ENCODE measurements at regions not wholly inside any gene's neighbourhood (a gene's known extent, or its start where the extent isn't known, plus 50 kb on each side); places are given as distances from the start of the nearest gene placed in this dataset.

DNA sequence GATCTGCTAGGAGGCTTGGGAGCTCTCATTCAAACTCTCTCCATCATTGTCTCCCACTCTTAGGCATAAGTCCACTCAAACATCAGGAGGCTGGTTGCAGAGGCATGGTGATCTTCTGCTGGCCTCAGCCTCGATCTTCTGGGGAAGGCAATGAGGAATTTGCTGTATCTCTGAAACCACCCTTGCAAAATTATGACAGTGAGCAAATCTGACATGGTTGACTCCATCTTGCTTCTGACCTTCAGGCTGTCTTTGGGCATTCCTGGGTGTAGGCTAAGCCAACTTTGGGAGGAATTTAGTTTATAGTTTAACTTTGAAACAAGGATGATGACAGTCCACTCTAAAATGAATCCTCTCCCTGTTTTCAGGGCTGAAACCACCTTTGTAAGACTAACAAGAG lies 84.1 kb upstream of the ABCC4 start:
- TF ChIP-seq, protein P1, sequence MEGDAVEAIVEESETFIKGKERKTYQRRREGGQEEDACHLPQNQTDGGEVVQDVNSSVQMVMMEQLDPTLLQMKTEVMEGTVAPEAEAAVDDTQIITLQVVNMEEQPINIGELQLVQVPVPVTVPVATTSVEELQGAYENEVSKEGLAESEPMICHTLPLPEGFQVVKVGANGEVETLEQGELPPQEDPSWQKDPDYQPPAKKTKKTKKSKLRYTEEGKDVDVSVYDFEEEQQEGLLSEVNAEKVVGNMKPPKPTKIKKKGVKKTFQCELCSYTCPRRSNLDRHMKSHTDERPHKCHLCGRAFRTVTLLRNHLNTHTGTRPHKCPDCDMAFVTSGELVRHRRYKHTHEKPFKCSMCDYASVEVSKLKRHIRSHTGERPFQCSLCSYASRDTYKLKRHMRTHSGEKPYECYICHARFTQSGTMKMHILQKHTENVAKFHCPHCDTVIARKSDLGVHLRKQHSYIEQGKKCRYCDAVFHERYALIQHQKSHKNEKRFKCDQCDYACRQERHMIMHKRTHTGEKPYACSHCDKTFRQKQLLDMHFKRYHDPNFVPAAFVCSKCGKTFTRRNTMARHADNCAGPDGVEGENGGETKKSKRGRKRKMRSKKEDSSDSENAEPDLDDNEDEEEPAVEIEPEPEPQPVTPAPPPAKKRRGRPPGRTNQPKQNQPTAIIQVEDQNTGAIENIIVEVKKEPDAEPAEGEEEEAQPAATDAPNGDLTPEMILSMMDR (IDR thresholded peaks at IDR 0.05; ENCODE audit: insufficient read depth, low read length, poor library complexity, severe bottlenecking): no peak
- no peak overlapping the region for H3K4me3 ChIP-seq (ENCODE audit: low read depth, low read length)
- H3K36me3 ChIP-seq (ENCODE audit: control insufficient read depth, insufficient read depth, low read length): no peaks in the 10 kb centered on the region
- DNase-seq (ENCODE audit: low read depth): no peak
- H3K27me3 ChIP-seq (ENCODE audit: control insufficient read depth, insufficient read depth, low read length): no peaks in the 10 kb centered on the region

DNA sequence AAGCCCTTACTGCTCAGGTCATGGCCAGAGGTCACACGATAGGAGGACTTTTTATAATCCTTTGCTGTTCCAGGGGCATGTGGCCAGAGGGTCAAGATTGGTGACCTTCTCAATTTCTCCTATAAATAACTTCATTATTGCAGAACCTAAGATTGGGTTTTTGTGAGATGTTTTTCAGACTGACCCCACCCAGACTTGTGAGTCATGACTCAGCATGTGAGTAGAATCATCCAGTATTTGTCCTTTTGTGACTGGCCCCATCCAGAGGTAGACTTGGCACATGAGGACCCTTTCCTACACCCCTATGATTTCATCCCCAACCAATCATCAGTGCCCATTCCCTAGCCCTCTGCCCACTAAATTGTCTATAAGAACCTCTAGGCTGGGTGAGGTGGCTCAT lies 84.5 kb upstream of the ABCC4 start:
- no peak overlapping the region for H3K4me3 ChIP-seq (ENCODE audit: low read depth, low read length)
- no peaks in the 10 kb centered on the region for H3K36me3 ChIP-seq (ENCODE audit: control insufficient read depth, insufficient read depth, low read length)
- H3K27me3 ChIP-seq (ENCODE audit: control insufficient read depth, insufficient read depth, low read length): no peaks in the 10 kb centered on the region
- TF ChIP-seq, protein P1 (IDR thresholded peaks at IDR 0.05; ENCODE audit: insufficient read depth, low read length, poor library complexity, severe bottlenecking): no peak
- no peak for DNase-seq (ENCODE audit: low read depth)

DNA sequence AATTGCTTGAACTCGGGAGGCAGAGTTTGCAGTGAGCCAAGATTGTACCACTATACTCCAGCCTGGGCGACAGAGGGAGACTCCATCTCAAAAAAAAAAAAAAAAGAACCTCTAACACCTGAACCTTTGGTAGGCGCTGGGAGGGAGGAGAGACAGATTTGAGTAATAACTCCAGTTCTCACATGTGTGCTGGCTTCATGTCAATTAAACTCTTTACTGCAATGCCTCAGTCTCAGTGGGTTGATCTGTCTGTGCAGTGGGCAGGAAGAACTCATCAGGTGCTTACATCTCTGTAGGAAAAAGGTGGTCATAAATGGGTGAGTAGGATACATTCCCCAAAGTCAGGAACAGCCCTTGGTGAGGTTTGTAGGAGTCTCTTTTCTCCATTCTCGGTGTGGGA lies 85.1 kb upstream of the ABCC4 start:
- TF ChIP-seq, protein P1 (IDR thresholded peaks at IDR 0.05; ENCODE audit: insufficient read depth, low read length, poor library complexity, severe bottlenecking): no peak
- no peak overlapping the region for H3K4me3 ChIP-seq (ENCODE audit: low read depth, low read length)
- H3K36me3 ChIP-seq (ENCODE audit: control insufficient read depth, insufficient read depth, low read length): no peaks in the 10 kb centered on the region
- H3K27me3 ChIP-seq (ENCODE audit: control insufficient read depth, insufficient read depth, low read length): no peaks in the 10 kb centered on the region
- DNase-seq (ENCODE audit: low read depth): no peak

DNA sequence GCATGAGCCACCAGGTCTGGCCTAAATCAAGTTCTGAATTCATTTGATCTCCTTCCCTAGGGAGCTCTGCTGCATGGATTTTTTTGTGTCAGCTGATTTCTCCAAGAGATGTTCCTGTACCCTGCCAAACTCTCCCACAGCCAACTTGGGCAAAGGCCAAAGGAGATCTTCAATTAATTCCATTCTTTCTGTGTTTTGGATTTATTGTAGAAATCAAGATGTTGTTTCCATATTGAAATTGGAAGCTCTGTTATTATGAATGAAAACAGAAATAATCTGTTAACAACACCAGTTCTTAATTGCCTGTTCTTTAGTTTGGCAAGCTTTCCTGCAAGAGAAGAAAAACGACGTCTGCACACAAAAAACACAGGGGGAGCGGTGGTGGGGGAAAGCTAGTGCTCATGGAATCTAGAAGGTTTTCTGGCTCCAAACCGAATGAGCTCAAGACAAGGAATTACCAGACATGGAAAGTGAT lies 86.5 kb upstream of the ABCC4 start:
- Histone ChIP-seq H3K27me3 (ENCODE audit: control insufficient read depth, insufficient read depth, low read length) (peaks cover 2% of the 10 kb centered on the region), H3K36me3 (ENCODE audit: control insufficient read depth, insufficient read depth, low read length) (no peaks in the 10 kb centered on the region), H3K4me3 (ENCODE audit: low read depth, low read length) (no peak overlapping the region)
- TF ChIP-seq, protein P1 (IDR thresholded peaks at IDR 0.05; ENCODE audit: insufficient read depth, low read length, poor library complexity, severe bottlenecking): no peak
- DNase-seq (ENCODE audit: low read depth): no peak

DNA sequence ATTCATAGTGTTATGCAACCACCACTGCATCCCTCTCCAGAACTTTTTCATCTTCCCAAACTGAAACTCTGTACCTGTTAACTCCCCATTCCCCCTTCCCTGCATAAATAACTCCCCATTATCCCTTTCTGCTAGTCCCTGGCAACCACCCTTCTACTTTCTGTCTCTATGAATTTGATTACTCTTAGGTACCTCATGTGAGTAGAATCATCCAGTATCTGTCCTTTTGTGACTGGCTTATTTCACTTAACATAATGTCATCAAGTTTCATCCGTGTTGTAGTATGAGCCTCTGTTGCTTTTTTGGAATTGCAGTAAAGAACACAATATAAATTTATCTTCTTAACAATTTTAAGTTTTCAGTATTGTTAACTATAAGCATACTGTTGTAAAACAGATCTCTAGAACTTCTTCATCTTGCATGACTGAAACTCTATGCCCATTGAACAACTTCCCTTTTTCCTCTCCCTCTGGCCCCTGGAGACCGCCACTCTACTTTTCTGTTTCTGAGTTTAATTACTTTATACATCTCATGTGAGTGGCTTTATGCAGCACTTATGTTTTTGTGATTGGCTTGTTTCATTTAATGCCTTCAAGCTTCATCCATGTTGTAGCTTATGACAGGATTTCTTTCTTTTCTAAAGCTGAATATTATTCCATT lies 87.3 kb upstream of the ABCC4 start:
- DNase-seq (ENCODE audit: low read depth): no peak
- H3K36me3 ChIP-seq (ENCODE audit: control insufficient read depth, insufficient read depth, low read length): no peaks in the 10 kb centered on the region
- TF ChIP-seq, protein P1 (IDR thresholded peaks at IDR 0.05; ENCODE audit: insufficient read depth, low read length, poor library complexity, severe bottlenecking): no peak
- H3K4me3 ChIP-seq (ENCODE audit: low read depth, low read length): no peak overlapping the region
- peaks cover 2% of the 10 kb centered on the region for H3K27me3 ChIP-seq (ENCODE audit: control insufficient read depth, insufficient read depth, low read length)

DNA sequence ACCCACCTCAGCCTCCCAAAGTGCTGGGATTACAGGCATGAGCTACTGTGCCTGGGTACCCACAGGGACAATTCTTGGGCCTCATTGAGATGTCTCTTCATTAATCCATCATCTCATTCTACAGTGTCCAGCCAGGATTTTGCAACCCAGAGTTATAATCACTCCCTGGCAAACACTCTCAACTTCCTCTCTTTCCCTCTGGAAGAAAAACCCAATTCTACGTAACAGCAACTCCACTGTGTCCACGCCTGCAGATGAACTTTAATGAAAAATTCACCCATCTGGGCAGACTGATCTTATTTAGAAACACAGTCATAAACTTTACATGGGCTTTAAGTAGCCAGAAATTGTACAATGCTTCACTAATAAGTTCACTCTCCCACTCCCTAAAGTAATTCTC lies 90.1 kb upstream of the ABCC4 start:
- Histone ChIP-seq H3K4me3 (ENCODE audit: low read depth, low read length) (no peak overlapping the region), H3K27me3 (ENCODE audit: control insufficient read depth, insufficient read depth, low read length) (peaks cover 2% of the 10 kb centered on the region), H3K36me3 (ENCODE audit: control insufficient read depth, insufficient read depth, low read length) (no peaks in the 10 kb centered on the region)
- TF ChIP-seq, protein P1 (IDR thresholded peaks at IDR 0.05; ENCODE audit: insufficient read depth, low read length, poor library complexity, severe bottlenecking): no peak
- DNase-seq (ENCODE audit: low read depth): no peak
